ENCODE measurements at regions not wholly inside any gene's neighbourhood (a gene's known extent, or its start where the extent isn't known, plus 50 kb on each side); places are given as distances from the start of the nearest gene placed in this dataset.

- H3K27ac ChIP-seq (ENCODE audit: insufficient read depth, low read depth, low read length) = no peak overlapping the region
- BruUV-seq (replicated peaks) = no TSS peak
- no peaks in the 10 kb centered on the region for H3K9me1 ChIP-seq (replicated peaks; ENCODE audit: control insufficient read depth, extremely low read depth, insufficient read depth, low read length)
- H3K79me2 ChIP-seq (ENCODE audit: control insufficient read depth, insufficient read depth, low read length) = no peaks in the 10 kb centered on the region
- intact Hi-C loops (cut with micrococcal nuclease) = no loop called here
- H3K9ac ChIP-seq (replicated peaks; ENCODE audit: extremely low read depth, insufficient read depth, low read length) = no peak overlapping the region
- ChIA-PET CTCF (interaction anchor here (1.5 kb wide), 1 partner anchor 82 kb away, joined by 5 read pairs; no protein-coding TSS in a partner anchor), POLR2A (no interaction called here)
- no peak overlapping the region for H2AFZ ChIP-seq (ENCODE audit: low read depth, low read length)
- FAIRE-seq = peak; percentile 4
- DNase-seq (ENCODE audit: low read depth, low spot score) = peak; percentile 26
- H3K4me3 ChIP-seq (replicated peaks in 1 of 3; ENCODE audit: insufficient read depth in 1 of 3, low read depth in 1 of 3, low read length in 3 of 3) = no peak overlapping the region
- dilution Hi-C loops (cut with MboI; ENCODE audit: extremely low pct_ligation_motif_present, low sequenced_read_pairs) = no loop called here
- peaks cover 4 to 20% of the 10 kb centered on the region in 2 experiments for H3K27me3 ChIP-seq (ENCODE audit: control insufficient read depth in 2 of 2, insufficient read depth in 2 of 2, low read length in 2 of 2)
- no peaks in the 10 kb centered on the region for H3K36me3 ChIP-seq (ENCODE audit: control insufficient read depth in 2 of 2, extremely low read depth in 1 of 2, insufficient read depth in 2 of 2, low read length in 2 of 2)
- TF ChIP-seq CTCF (IDR thresholded peaks at IDR 0.05; ENCODE audit: extremely low read depth in 1 of 2, insufficient read depth in 1 of 2, low read depth in 1 of 2, low read length in 2 of 2) = no peak
- TF ChIP-seq MAX (IDR thresholded peaks at IDR 0.05; ENCODE audit: insufficient read depth, insufficient read length) = peak; percentile 26
- no peak overlapping the region for H3K4me2 ChIP-seq (ENCODE audit: insufficient read depth, low read length)
- no peaks in the 10 kb centered on the region for H3K9me3 ChIP-seq (replicated peaks; ENCODE audit: control insufficient read depth, insufficient read depth, low read length)
- no peaks in the 10 kb centered on the region for H3K4me1 ChIP-seq (ENCODE audit: control insufficient read depth, extremely low read depth, insufficient read depth, low read length)
- H4K20me1 ChIP-seq (replicated peaks; ENCODE audit: control insufficient read depth, extremely low read depth, insufficient read depth, low read length) = no peaks in the 10 kb centered on the region
These were observed 511.3 kb downstream of the SHQ1 start for GRCh38 chr3:72336821-72337479.

DNA sequence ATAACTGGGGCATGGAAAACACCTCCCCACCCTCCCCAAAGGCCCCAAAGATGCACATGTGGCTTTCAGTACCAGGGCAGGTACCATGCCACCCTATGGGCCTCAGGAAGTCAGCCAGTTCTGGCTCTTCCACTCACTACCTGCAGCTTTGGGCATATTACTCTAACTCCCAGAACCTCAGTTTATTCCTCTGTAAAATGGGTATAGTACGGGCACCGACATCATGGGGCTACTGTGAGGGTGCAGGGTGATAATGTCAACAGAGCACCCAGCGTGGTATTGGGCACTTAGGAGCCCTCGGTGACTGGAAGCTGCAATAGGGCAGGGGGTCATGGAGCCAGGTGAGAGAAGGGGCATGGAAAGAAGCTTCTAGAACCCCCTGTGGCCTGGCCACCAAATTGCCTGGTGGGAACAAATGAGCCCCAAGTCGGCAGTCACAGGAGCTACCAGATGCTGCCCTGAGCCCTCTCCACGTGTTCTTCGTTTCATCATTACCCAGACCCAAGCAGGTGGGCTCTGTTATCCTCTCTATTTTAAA, 512.1 kb downstream of the SHQ1 start:
- H3K4me1 ChIP-seq (ENCODE audit: control insufficient read depth, extremely low read depth, insufficient read depth, low read length) = no peaks in the 10 kb centered on the region
- H3K79me2 ChIP-seq (ENCODE audit: control insufficient read depth, insufficient read depth, low read length) = no peaks in the 10 kb centered on the region
- POLR2A ChIA-PET = no interaction called here
- FAIRE-seq (no peak), DNase-seq (ENCODE audit: low read depth, low spot score) (no peak)
- no peak overlapping the region for H3K4me2 ChIP-seq (ENCODE audit: insufficient read depth, low read length)
- H3K36me3 ChIP-seq (ENCODE audit: control insufficient read depth in 2 of 2, extremely low read depth in 1 of 2, insufficient read depth in 2 of 2, low read length in 2 of 2) = no peaks in the 10 kb centered on the region
- H2AFZ ChIP-seq (ENCODE audit: low read depth, low read length) = no peak overlapping the region
- H3K9me3 ChIP-seq (replicated peaks; ENCODE audit: control insufficient read depth, insufficient read depth, low read length) = no peaks in the 10 kb centered on the region
- no peak overlapping the region for H3K9ac ChIP-seq (replicated peaks; ENCODE audit: extremely low read depth, insufficient read depth, low read length)
- CTCF ChIA-PET = interaction anchor here (1.0 to 1.5 kb wide), 2 partner anchors 83 to 109 kb away, joined by 3 to 5 read pairs; no protein-coding TSS in a partner anchor
- H4K20me1 ChIP-seq (replicated peaks; ENCODE audit: control insufficient read depth, extremely low read depth, insufficient read depth, low read length) = no peaks in the 10 kb centered on the region
- no peaks in the 10 kb centered on the region for H3K9me1 ChIP-seq (replicated peaks; ENCODE audit: control insufficient read depth, extremely low read depth, insufficient read depth, low read length)
- peaks cover 4 to 23% of the 10 kb centered on the region in 2 experiments for H3K27me3 ChIP-seq (ENCODE audit: control insufficient read depth in 2 of 2, insufficient read depth in 2 of 2, low read length in 2 of 2)
- BruUV-seq (replicated peaks) = no TSS peak
- intact Hi-C loops (cut with micrococcal nuclease) = no loop called here
- H3K4me3 ChIP-seq (replicated peaks in 1 of 3; ENCODE audit: insufficient read depth in 1 of 3, low read depth in 1 of 3, low read length in 3 of 3) = no peak overlapping the region
- TF ChIP-seq FOS (IDR thresholded peaks at IDR 0.05; ENCODE audit: borderline replicate concordance, insufficient read depth, low read length) (no peak), JUN (IDR thresholded peaks at IDR 0.05; ENCODE audit: borderline replicate concordance, insufficient read depth, insufficient read length, low read depth) (no peak), GATA2 (IDR thresholded peaks at IDR 0.05; ENCODE audit: insufficient read depth, insufficient read length, low read depth, low read length) (no peak), MAX (IDR thresholded peaks at IDR 0.05; ENCODE audit: insufficient read depth, insufficient read length) (no peak), MYC (IDR thresholded peaks at IDR 0.05; ENCODE audit: low read depth, low read length) (no peak), POLR2A (IDR thresholded peaks at IDR 0.05; ENCODE audit: low read depth, low read length) (no peak), POLR2AphosphoS5 (IDR thresholded peaks at IDR 0.05; ENCODE audit: insufficient read depth, low read depth, low read length) (no peak), CTCF (IDR thresholded peaks at IDR 0.05; ENCODE audit: extremely low read depth in 1 of 2, insufficient read depth in 1 of 2, low read depth in 1 of 2, low read length in 2 of 2) (no peak), EZH2 (IDR thresholded peaks at IDR 0.05; ENCODE audit: borderline replicate concordance, low read depth, low read length, severe bottlenecking) (no peak)
- H3K27ac ChIP-seq (ENCODE audit: insufficient read depth, low read depth, low read length) = no peak overlapping the region
- dilution Hi-C loops (cut with MboI; ENCODE audit: extremely low pct_ligation_motif_present, low sequenced_read_pairs) = no loop called here

Data from endothelial cell of umbilical vein (primary cell).